ENCODE measurements at regions not wholly inside any gene's neighbourhood (a gene's known extent, or its start where the extent isn't known, plus 50 kb on each side); places are given as distances from the start of the nearest gene placed in this dataset.
A peak's percentile ranks its signal among the peaks of the same experiment; 100 is the strongest.

GRCh38 chr11:28871090-28871489, 762.9 kb downstream of the METTL15 start:
- DNase-seq: no peak

GRCh38 chr11:28863422-28863821, 755.2 kb downstream of the METTL15 start:
- DNase-seq: no peak

DNA sequence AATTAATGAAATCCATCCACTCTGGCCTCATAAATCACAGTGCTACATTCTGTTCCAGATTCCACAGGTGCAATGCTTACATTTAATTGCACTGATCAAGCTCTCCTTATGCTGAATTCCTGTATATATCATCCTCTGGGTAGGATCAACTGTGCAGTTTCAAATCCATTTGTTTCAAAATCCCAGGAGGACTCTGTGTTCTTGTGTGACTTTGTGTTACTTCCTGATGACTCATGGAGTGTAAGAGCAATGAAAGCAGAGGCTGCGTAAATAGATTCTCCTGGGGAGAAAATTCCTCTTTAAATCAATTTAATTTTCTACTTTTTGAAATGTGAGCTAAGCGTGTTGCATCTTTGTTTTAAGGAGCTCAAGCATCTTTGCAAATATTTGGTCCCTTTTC, 752.7 kb downstream of the METTL15 start:
- peak; percentile 9 for DNase-seq

GRCh38 chr11:28858076-28858475, 749.9 kb downstream of the METTL15 start:
- DNase-seq: no peak

GRCh38 chr11:28849053-28849452, 740.9 kb downstream of the METTL15 start:
- no peak for DNase-seq

DNA sequence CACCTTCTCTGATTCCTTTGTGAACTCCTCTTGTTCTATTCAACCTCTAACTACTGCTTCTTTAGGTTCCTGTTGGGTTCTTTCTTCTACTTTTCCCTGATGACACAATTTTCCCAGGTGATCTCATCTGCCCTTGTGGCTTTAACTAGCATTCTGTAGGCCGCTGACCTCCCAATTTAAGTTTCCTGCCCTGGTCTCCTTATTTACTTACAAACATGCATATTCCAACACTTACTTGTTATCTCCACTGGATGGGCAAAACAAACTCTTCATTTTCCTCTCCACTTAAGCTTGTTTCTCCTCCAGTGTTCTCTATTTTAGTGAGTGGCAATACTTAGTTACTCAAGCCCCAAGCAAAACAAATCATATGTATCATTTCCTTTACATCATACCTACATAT, 734.5 kb downstream of the METTL15 start:
- DNase-seq: no peak

DNA sequence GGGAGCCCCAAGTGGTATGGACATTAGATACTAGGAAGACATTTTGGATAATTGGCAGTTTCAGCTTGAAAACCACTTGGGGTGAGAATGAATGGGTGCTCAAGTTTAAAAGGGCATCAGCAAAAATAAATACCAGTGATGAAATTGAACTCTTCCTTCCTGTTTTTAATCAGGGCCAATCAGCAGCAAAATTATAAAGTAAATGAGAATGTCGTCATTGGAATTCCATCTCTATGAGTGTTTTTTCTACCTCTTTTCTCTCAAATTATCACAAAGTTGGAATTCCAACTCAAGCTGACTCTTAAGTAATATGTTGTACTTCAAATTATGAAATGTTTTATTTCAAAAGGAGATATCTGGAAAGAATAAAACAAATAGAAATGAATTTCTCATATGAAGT, 730.6 kb downstream of the METTL15 start:
- DNase-seq: no peak

GRCh38 chr11:28837599-28837998, 729.4 kb downstream of the METTL15 start:
- DNase-seq: no peak

DNA sequence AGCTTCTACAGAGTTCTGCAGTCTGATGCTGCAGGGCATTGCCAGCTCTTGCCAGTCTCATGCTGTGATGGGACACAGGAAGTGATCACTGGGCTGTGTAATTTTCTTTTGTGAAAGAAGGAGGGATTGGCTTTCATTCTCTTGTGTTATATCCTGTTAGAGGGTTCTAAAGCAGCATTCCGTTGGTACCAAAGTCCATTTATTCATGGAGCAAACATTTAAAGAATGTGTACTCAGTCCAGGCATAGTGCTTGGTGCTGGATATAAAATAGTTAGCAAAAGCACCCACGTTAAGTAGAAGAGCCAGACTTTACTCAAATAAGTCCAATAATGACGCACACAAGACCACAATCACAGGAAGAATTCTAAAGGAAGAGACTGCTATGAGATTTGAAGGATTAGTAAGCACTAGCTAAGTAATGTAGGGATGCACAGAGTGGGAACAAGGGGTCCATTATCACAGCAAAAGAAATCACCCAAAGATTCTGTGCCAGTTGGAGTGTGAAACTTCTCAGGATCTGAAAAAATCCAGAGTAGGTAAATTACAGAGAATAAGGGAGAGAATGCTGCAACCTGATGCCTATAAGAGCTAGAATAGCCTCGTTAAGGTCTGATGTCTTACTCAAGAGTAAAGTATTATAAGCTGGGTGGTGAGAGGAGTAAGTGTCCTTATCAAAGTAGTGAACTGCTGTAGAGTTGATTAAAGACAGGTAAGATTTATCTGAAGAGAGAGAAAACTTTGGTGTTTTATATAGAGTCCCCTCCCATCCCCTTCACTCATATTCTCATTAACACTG, 728.3 kb downstream of the METTL15 start:
- peak; percentile 41 for DNase-seq

GRCh38 chr11:28835790-28836189, 727.6 kb downstream of the METTL15 start:
- no peak for DNase-seq

- no peak for DNase-seq
These were observed 727.1 kb downstream of the METTL15 start for GRCh38 chr11:28835317-28835716.

DNA sequence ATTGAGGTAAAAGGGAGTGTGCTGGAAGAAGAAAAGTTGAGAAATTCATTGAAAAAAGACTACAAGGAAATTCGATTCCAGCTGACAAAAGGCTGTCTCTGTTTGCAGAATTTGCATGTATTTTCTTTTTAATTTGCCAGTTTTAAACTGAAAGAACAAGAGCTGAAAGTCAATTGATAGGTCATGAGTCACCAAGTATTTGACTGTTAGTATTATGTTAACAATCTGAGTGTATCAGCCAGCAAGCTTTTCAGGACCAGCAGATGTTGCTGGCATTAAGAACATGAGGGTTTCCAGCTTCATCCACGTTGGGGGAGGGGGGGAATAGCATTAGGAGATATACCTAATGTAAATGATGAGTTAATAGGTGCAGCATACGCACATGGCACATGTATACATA, 726.7 kb downstream of the METTL15 start:
- no peak for DNase-seq

- DNase-seq: peak; percentile 19
These were observed 725.5 kb downstream of the METTL15 start for GRCh38 chr11:28833670-28834069.

DNA sequence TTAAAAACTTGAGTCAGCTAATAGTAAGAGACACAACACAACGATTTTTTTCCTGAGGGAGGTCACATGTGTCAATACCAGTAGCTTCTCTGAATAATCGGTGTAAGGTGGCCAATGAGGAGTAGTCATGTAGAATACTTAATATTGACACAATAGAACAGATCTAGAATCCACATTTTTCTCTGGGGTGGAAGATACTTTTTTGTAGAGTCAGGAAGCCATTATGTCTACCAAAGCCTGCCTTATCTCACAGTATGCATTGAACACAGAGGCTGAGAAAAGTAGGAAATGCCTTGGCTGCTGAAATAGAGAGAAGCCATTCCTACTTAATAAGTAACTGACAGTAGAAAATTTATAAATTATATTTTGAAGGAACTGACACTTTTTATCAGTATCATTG, 725.0 kb downstream of the METTL15 start:
- no peak for DNase-seq

DNA sequence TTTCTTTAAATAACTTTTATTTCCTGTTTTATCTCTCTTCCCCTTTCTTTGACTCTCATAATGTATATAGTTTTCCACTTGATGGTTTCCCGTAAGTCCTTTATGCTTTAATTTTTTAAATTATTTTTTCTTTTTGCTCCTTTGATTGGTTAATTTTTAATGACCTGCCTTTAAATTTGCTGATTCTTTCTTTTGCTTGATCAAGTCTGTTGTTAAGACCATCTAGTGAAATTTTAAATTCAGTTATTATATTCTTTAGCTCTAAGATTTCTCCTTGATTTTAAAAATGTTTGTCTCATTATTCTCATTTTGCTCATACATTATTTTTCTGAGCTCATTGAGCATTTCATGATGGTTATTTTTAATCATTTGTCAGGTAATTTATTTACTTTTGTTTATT, 718.6 kb downstream of the METTL15 start:
- no peak for DNase-seq

DNA sequence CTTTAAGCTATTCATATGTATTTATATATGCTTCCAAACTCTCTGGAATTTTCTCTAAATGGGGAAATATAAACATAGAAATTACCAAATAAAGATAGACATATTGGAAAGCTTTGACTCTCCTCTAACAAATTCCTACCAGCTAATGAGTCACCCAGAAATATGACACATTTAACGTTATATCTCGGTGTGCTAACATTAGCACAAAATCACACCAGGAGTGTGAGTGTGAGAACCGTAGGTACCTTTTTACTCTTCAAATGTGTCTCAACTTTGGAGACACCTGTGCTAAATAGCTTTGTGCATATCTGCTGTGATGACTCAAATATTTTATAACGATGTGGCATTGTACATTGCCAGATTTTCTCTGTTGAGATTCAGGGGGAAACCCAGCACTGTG, 714.4 kb downstream of the METTL15 start:
- no peak for DNase-seq

DNA sequence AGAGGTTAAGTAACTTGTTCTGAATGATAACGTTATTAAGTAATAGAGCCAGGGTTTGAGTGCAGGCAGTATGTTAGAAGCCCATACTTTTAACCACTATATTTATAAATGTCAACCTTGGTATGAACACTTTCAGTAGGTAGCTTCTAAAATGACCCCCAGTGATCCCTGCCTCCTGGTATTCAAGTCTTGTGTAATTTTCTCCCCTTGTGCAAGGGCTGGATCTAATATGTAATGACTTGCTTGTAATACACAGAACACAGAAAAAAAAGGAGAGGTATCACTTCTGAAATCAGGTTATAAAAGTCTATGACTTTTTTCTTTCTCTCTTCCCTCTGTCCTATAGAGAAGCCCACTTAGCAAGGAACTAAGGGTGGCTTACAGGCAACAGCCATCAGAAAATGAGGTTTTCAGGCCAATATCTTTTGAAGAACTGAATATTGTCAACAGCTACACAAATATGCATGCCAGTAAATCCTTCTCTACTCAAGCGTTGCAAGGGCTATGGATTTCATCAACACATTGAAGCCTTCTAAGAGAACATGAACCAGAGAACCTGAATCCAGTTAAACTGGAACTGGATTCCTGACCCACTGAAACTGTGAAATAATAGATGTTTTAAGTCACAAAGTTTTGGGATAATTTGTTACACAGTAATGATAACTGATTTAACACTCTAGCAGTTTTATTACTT, 712.3 kb downstream of the METTL15 start:
- DNase-seq: no peak

DNA sequence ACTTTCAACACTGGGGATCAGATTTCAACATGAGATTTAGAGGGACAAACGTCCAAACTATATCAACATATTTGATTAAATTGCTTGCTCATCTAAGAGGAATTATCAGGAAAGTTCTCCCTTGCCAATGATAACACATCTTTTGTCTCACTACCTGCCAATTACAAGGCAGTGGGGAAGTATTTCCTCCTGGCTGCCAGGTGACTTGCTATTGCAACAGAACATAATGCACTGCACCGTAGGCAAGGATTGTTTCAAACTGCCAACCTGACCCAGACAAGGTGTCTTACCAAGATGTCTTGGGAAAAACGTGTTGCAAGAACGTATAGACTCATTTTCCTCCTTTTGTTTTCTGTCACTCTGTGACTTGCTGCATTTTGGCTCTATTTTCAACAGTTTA, 711.6 kb downstream of the METTL15 start:
- no peak for DNase-seq

GRCh38 chr11:28815110-28815509, 706.9 kb downstream of the METTL15 start:
- DNase-seq: no peak

DNA sequence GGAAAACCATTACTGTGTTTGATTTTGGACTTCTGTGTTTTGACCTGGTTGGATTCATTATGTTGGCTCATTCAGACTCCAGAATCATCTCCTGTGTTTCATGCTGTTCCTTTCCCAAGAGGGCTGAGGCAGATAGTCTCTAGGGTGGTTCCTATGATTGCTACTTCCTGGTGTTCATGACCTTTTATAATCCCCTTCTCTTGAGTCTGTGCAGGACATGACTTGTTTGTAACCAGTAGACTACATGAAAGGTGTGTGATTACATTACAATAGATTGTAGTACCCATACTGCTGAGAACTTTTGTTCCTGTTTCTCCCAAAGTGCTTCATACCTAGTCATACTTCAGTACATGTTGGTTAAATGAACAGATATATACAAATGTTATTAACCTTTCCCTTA, 700.6 kb downstream of the METTL15 start:
- DNase-seq: no peak

GRCh38 chr11:28799316-28799715, 691.1 kb downstream of the METTL15 start:
- DNase-seq: no peak

- DNase-seq: no peak
These were observed 690.1 kb downstream of the METTL15 start for GRCh38 chr11:28798286-28798685.

- no peak for DNase-seq
These were observed 689.3 kb downstream of the METTL15 start for GRCh38 chr11:28797536-28797935.

DNA sequence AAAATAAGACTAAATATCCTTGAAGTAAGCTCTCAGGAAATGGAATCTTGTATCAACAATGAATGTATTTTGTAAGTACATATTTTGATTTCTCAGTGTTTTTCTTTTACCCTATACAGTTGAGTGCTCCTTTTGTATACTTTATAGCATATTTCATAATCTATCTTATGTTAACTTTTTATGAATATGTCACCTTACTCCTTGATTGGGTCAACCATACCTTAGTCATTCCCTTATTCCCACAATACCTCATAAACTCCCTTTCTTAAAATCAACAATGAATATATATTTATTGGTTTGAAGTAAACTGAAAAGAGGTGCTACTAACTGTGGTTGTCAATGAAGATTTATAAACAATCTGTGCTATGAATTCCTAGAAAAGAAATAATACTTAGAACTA, 686.2 kb downstream of the METTL15 start:
- no peak for DNase-seq

GRCh38 chr11:28793282-28793738, 685.1 kb downstream of the METTL15 start:
- DNase-seq: no peak

All from eye (tissue), 1 donor.